ENCODE measurements at regions not wholly inside any gene's neighbourhood (a gene's known extent, or its start where the extent isn't known, plus 50 kb on each side); places are given as distances from the start of the nearest gene placed in this dataset.
A peak's percentile ranks its signal among the peaks of the same experiment; 100 is the strongest.

DNA sequence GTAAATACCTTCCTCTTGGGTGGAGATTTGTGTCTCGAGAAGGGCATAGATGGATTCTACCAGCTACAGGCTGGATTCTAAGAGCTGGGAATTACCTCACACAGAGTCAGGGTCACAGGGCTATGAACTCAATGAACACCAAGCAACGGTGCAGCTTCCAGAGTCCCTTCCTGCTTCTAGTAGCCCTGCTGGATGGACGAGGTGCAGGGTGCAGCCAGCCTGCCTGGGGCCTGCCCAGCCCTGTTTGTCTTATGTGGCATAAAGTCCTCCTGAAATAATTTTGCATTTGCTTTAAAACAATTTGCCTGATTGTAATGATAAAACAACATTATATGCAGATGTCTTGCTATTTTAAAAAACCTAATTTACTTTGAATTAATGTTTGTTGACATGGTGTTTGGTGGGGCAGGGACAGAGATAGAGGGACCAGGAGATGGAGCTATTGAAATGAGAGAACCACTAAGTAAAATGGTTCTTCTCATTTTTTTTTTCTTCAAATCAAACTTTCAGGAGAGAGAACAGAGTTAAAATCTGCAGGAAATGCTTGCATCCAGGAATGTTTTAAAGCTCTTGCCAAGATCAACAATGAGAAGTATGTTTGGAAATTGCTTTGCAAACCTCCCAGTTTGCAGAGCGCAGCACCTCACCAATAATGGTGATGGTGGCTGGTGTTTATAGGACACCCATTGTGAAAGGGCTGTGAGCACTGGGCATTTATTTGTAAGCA is 305.4 kb upstream of the PODXL start:
- no peak for FAIRE-seq
- no peak for TF ChIP-seq POU2F2 (IDR thresholded peaks at IDR 0.05; ENCODE audit: low read depth, low read length)
- TF ChIP-seq SPI1 (IDR thresholded peaks at IDR 0.05; ENCODE audit: low read depth, low read length): no peak
- TF ChIP-seq POLR2A (IDR thresholded peaks at IDR 0.05; ENCODE audit: low read depth, low read length): no peak
- no peak for TF ChIP-seq PAX5 (IDR thresholded peaks at IDR 0.05; ENCODE audit: insufficient read depth, low read length, severe bottlenecking)
- TF ChIP-seq POLR2AphosphoS5 (IDR thresholded peaks at IDR 0.05; ENCODE audit: low read depth, low read length): no peak
- no peak for TF ChIP-seq TAF1 (IDR thresholded peaks at IDR 0.05; ENCODE audit: low read depth, low read length)
- DNase-seq (ENCODE audit: insufficient read length, low spot score): no peak

DNA sequence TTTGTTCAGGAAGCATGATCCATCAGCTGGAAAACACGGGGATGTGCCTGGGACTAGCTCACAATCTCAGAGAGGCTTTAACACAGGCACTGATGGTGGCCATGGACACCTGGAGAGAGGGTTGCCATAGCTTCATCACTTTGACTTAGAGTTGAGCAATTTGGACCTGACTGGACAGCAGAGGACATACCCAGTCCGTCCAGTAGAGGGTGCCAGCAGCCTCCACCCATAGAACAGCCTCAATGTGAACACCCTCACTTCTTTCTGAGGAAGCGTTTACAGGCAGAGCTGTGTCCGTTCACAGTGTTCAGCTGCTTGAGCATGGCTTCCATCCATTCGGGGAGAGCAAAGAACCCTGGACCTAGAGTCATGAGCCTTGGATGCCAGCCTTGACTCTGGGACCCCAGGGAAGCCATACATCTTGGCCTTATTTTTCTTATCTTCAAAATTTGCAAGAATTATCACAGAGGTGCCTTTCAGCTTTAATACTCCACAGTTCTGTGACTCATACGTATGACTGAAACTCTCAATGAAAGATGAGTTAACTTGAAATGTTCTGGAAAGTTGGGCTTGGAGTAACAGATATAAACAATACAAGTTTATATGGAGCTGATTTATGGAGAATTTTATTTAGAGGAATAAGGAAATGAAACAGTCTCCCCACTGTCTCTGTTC is 302.9 kb upstream of the PODXL start:
- TF ChIP-seq SPI1 (IDR thresholded peaks at IDR 0.05; ENCODE audit: low read depth, low read length) (no peak), PAX5 (IDR thresholded peaks at IDR 0.05; ENCODE audit: insufficient read depth, low read length, severe bottlenecking) (no peak), POLR2A (IDR thresholded peaks at IDR 0.05; ENCODE audit: low read depth, low read length) (no peak), POU2F2 (IDR thresholded peaks at IDR 0.05; ENCODE audit: low read depth, low read length) (no peak), POLR2AphosphoS5 (IDR thresholded peaks at IDR 0.05; ENCODE audit: low read depth, low read length) (no peak), TAF1 (IDR thresholded peaks at IDR 0.05; ENCODE audit: low read depth, low read length) (no peak)
- peak; percentile 51 for DNase-seq (ENCODE audit: insufficient read length, low spot score)
- peak; percentile 87 for FAIRE-seq

DNA sequence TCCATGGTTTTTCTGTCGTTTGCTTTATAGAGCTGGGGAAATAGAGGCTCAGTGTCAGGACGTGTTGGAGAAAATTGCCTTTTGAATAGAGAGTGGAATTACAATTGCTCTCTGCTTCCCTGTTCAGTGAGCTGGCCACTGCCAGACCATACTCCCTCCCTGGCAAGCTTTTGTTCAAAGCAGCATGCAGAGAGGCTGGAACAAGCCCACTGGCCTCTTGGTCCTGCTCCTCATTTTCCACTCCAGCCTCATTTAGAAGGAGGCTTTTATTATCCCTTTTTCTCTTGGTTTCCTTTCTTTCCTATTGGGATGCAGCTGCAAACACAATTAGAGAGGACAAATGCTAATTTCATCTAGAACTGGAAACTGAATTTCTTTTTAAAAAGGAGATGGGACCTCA is 302.2 kb upstream of the PODXL start:
- TF ChIP-seq SPI1 (IDR thresholded peaks at IDR 0.05; ENCODE audit: low read depth, low read length): no peak
- TF ChIP-seq TAF1 (IDR thresholded peaks at IDR 0.05; ENCODE audit: low read depth, low read length): no peak
- no peak for TF ChIP-seq POU2F2 (IDR thresholded peaks at IDR 0.05; ENCODE audit: low read depth, low read length)
- no peak for TF ChIP-seq POLR2A (IDR thresholded peaks at IDR 0.05; ENCODE audit: low read depth, low read length)
- TF ChIP-seq PAX5 (IDR thresholded peaks at IDR 0.05; ENCODE audit: insufficient read depth, low read length, severe bottlenecking): no peak
- no peak for TF ChIP-seq POLR2AphosphoS5 (IDR thresholded peaks at IDR 0.05; ENCODE audit: low read depth, low read length)
- FAIRE-seq: no peak
- DNase-seq (ENCODE audit: insufficient read length, low spot score): no peak

DNA sequence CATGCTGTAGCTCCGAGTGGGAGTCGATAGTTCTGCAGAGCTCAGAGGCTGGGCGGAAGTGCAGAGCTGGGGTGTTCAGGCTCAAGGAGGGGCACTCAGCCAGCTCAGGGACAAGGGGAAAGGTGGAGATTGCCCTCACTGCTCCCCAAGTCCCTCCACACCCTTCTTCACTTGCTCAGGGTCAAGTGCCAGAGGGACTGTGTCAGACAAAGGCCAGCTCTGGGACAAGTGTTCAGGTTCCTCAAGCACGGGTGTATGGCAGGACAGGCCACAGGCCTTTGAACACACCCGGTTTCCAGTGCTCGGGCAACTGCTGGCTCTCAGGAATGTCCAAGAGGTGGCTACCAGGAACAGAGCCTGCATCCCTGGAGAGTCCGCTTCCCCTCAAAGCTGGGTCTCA is 293.0 kb upstream of the PODXL start:
- no peak for TF ChIP-seq SPI1 (IDR thresholded peaks at IDR 0.05; ENCODE audit: low read depth, low read length)
- TF ChIP-seq POLR2AphosphoS5 (IDR thresholded peaks at IDR 0.05; ENCODE audit: low read depth, low read length): no peak
- TF ChIP-seq POU2F2 (IDR thresholded peaks at IDR 0.05; ENCODE audit: low read depth, low read length): no peak
- no peak for TF ChIP-seq PAX5 (IDR thresholded peaks at IDR 0.05; ENCODE audit: insufficient read depth, low read length, severe bottlenecking)
- TF ChIP-seq TAF1 (IDR thresholded peaks at IDR 0.05; ENCODE audit: low read depth, low read length): no peak
- TF ChIP-seq POLR2A (IDR thresholded peaks at IDR 0.05; ENCODE audit: low read depth, low read length): no peak
- FAIRE-seq (no peak), DNase-seq (ENCODE audit: insufficient read length, low spot score) (no peak)

- FAIRE-seq: no peak
- TF ChIP-seq TAF1 (IDR thresholded peaks at IDR 0.05; ENCODE audit: low read depth, low read length) (no peak), POU2F2 (IDR thresholded peaks at IDR 0.05; ENCODE audit: low read depth, low read length) (no peak), POLR2A (IDR thresholded peaks at IDR 0.05; ENCODE audit: low read depth, low read length) (no peak), PAX5 (IDR thresholded peaks at IDR 0.05; ENCODE audit: insufficient read depth, low read length, severe bottlenecking) (no peak), POLR2AphosphoS5 (IDR thresholded peaks at IDR 0.05; ENCODE audit: low read depth, low read length) (no peak), SPI1 (IDR thresholded peaks at IDR 0.05; ENCODE audit: low read depth, low read length) (no peak)
Observed at GRCh38 chr7:131848033-131848432, 291.6 kb upstream of the PODXL start.

GRCh38 chr7:131845573-131846314 is 289.3 kb upstream of the PODXL start:
- TF ChIP-seq SPI1 (IDR thresholded peaks at IDR 0.05; ENCODE audit: low read depth, low read length) (no peak), TAF1 (IDR thresholded peaks at IDR 0.05; ENCODE audit: low read depth, low read length) (no peak), POLR2A (IDR thresholded peaks at IDR 0.05; ENCODE audit: low read depth, low read length) (no peak), PAX5 (IDR thresholded peaks at IDR 0.05; ENCODE audit: insufficient read depth, low read length, severe bottlenecking) (no peak), POU2F2 (IDR thresholded peaks at IDR 0.05; ENCODE audit: low read depth, low read length) (no peak), POLR2AphosphoS5 (IDR thresholded peaks at IDR 0.05; ENCODE audit: low read depth, low read length) (no peak)
- FAIRE-seq: no peak
- no peak for DNase-seq (ENCODE audit: insufficient read length, low spot score)

More at GRCh38 chr7:131848033-131848432, 291.6 kb upstream of the PODXL start:
- DNase-seq (ENCODE audit: insufficient read length, low spot score): no peak

GRCh38 chr7:131844369-131844768 is 287.9 kb upstream of the PODXL start:
- DNase-seq (ENCODE audit: insufficient read length, low spot score) (no peak), FAIRE-seq (no peak)
- no peak for TF ChIP-seq POU2F2 (IDR thresholded peaks at IDR 0.05; ENCODE audit: low read depth, low read length)
- TF ChIP-seq SPI1 (IDR thresholded peaks at IDR 0.05; ENCODE audit: low read depth, low read length): no peak
- TF ChIP-seq PAX5 (IDR thresholded peaks at IDR 0.05; ENCODE audit: insufficient read depth, low read length, severe bottlenecking): no peak
- TF ChIP-seq TAF1 (IDR thresholded peaks at IDR 0.05; ENCODE audit: low read depth, low read length): no peak
- TF ChIP-seq POLR2A (IDR thresholded peaks at IDR 0.05; ENCODE audit: low read depth, low read length): no peak
- no peak for TF ChIP-seq POLR2AphosphoS5 (IDR thresholded peaks at IDR 0.05; ENCODE audit: low read depth, low read length)

DNA sequence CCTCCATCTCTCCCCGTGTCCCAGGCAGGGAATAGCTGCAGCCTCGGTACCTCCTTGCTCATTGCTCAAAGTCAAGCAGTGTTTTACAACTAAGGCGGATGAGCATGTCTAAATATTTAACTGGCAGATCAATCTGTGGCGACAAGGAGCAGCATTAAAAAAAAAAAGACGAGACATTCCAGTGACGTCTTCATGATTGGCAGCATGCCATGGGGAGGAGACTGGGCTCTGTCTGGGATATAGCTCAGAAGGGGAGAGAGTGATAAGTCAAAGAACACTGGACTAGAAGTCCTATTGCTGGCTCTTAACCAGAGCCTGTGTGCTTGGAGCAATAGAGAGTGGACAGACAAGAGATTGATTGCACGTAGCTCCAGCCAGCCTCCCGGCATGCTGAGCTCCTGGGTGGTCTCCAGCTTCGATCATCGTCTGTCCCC is 287.5 kb upstream of the PODXL start:
- TF ChIP-seq POLR2AphosphoS5 (IDR thresholded peaks at IDR 0.05; ENCODE audit: low read depth, low read length): no peak
- no peak for TF ChIP-seq TAF1 (IDR thresholded peaks at IDR 0.05; ENCODE audit: low read depth, low read length)
- no peak for TF ChIP-seq SPI1 (IDR thresholded peaks at IDR 0.05; ENCODE audit: low read depth, low read length)
- no peak for TF ChIP-seq POLR2A (IDR thresholded peaks at IDR 0.05; ENCODE audit: low read depth, low read length)
- TF ChIP-seq PAX5 (IDR thresholded peaks at IDR 0.05; ENCODE audit: insufficient read depth, low read length, severe bottlenecking): no peak
- no peak for TF ChIP-seq POU2F2 (IDR thresholded peaks at IDR 0.05; ENCODE audit: low read depth, low read length)
- DNase-seq (ENCODE audit: insufficient read length, low spot score): no peak
- FAIRE-seq: no peak
